GM12864 (cell line): ENCODE measurements at regions not wholly inside any gene's neighbourhood (a gene's known extent, or its start where the extent isn't known, plus 50 kb on each side); places are given as distances from the start of the nearest gene placed in this dataset.

Experiments used
- DNase-seq: peaks from one replicate; pipeline ENCODE4 v3.0.0-alpha.2; 2011; ENCODE audit warnings: low read depth
- H3K4me3 ChIP-seq: 2 replicates; pipeline ENCODE4 v1.5.1; 2011; ENCODE audit warnings: mild to moderate bottlenecking, low read depth, low read length, control low read depth
- TF ChIP-seq, protein P1 (sequence below): IDR thresholded peaks from 2 replicates; pipeline ENCODE4 v1.5.1; 2011; ENCODE audit warnings: low read depth, mild to moderate bottlenecking, moderate library complexity, low read length, control low read depth, inconsistent platforms; ENCODE audit errors: missing control alignments

DNA sequence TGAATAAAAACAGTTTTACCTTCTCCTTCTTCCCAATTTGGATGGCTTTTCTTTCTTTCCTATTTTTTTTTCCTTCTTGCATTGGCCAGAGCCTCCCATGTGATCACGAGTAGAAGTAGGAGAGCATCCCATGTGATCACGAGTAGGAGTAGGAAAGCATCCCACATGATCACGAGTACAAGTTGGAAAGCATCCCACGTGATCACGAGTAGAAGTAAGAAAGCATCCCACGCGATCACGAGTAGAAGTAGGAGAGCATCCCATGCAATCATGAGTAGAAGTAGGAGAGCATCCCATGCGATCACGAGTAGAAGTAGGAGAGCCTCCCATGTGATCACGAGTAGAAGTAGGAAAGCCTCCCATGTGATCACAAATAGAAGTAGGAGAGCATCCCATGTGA is 218.6 kb downstream of the DLL1 start:
- no peak overlapping the region for H3K4me3 ChIP-seq
- DNase-seq: no peak
- TF ChIP-seq, protein P1, sequence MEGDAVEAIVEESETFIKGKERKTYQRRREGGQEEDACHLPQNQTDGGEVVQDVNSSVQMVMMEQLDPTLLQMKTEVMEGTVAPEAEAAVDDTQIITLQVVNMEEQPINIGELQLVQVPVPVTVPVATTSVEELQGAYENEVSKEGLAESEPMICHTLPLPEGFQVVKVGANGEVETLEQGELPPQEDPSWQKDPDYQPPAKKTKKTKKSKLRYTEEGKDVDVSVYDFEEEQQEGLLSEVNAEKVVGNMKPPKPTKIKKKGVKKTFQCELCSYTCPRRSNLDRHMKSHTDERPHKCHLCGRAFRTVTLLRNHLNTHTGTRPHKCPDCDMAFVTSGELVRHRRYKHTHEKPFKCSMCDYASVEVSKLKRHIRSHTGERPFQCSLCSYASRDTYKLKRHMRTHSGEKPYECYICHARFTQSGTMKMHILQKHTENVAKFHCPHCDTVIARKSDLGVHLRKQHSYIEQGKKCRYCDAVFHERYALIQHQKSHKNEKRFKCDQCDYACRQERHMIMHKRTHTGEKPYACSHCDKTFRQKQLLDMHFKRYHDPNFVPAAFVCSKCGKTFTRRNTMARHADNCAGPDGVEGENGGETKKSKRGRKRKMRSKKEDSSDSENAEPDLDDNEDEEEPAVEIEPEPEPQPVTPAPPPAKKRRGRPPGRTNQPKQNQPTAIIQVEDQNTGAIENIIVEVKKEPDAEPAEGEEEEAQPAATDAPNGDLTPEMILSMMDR: no peak

DNA sequence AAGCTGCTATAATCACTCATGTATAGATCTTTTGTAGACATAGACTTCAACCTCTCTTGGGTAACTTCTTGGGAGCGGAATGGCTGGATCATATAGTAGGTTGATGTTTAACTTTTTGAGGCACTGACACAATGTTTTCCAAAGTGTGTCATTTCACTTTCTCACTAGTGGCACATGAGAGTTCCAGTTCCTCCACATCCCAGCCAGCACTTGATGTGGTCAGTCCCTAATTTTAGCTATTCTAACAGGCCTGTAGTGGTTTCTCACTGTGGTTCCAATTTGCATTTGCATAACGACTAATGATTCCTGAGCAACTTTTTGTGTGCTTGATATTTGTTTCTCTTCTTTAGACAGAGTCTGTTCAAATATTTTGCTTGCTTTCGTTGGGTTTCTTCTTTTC is 221.3 kb downstream of the DLL1 start:
- TF ChIP-seq, protein P1: no peak
- no peak overlapping the region for H3K4me3 ChIP-seq
- DNase-seq: no peak

DNA sequence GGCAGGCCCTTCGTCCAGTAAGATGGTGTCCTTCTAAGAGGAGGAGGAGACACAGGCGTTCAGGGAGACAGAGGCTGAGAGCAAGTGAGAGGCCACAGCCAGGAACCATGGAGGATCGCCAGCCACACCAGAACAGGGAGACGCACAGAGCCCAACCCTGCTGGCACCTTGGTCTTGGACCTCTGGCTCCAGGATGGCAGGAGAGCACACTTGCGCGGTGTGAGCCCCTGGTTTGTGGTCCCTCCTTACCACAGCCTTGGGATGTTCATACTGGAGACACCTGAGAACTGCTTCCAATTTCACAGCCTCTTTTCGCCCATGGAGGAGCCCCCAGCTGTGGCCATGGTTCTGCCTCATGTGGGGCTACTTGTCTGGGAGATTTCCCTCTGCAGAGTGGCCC is 222.4 kb downstream of the DLL1 start:
- DNase-seq: no peak
- TF ChIP-seq, protein P1: no peak
- H3K4me3 ChIP-seq: no peak overlapping the region

DNA sequence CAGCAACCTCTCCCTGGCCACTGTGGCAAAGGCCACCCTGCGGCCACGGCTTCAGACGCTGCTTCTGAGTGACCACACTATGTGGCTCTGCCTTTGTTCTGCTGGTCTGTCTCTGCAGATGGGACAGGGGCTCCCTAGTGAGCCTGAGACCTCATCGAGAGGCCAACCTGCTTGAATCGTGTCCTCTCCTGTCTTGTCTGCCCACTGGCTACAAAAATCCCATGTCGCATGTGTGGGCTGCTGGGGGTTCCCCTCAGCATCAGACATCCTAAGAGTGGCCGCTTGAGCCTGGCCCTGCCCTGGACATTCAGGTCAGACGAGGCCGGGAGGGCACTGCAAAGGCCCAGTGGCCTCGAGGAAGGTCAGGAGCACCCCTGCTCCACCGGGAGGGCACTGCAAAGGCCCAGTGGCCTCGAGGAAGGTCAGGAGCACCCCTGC is 222.9 kb downstream of the DLL1 start:
- H3K4me3 ChIP-seq: no peak overlapping the region
- no peak for DNase-seq
- TF ChIP-seq, protein P1: no peak

DNA sequence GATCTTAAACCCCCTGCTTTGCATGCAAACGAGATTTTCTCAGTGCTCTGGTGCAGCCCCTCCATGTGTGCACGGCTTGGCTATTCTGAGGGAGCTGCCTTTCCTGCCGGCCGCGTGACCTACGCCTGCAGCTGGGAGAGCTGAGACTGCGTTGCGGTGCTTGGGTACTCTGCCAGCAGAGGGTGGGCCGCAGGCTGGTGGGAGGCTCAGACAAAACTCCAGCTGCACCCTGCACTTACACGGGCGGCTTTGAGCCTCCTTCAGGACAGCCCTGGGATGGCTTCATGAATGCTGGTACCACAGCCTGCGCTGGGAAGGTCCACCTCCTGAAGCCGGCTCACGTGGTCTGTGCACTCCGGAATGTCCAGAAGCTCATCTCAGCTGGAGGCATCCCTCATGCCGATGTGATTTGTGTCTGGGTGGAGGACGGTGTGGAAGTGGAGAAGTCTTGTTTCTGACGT is 223.7 kb downstream of the DLL1 start:
- TF ChIP-seq, protein P1: no peak
- no peak for DNase-seq
- no peak overlapping the region for H3K4me3 ChIP-seq

DNA sequence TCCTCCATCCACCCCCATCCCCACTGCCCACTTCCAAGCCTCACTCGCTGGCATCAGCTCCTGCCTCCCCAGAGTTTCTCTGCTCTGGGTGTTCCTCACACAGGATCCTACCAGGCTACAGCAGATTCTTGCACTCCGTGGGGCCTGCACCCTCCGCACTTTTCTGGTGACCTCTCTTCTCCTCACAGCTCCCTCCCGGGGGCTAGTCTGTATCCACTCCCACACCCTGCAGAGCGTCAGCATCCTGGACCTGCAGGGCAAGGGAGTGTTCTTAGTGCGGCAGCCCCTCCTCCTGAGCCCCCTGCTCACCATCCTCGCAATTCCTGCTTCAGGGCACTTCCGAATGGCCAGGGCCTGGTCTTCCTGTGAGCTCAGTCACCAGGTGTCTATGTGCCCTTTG is 224.2 kb downstream of the DLL1 start:
- TF ChIP-seq, protein P1: no peak

DNA sequence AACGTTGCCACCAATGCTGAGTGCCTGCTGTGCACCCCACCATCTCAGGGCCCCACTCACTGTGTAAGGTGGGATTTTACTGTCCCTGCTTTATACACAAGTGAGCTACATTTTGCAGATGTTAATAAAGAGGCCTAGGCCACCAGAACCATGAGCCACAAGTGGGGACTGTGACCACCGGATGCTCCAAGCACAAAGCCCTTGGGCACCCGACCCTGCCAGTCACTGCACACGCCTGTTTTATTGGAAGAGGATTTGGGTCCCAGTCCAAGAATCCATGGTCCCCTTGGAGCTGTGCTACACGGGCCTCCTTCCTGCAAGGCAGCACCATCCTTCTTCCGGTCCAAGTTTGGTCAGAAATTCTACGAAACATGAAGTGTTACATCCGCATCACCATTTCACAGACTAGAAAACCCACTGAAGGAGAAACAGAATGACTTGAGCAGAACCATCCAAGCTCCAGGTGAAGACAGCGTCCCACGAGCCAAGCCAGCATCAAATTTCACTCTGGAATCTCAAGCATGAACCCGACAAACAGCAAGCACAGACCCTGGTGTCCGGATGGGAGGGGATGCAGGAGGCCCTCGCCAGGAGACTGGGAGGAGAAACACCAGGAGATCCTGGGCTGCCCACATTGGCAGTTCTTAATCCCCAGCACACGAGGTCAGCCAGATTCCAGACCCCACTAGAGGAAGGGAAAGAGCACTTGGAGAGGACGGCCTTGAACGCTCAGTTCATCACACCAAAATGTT is 226.9 kb downstream of the DLL1 start:
- no peak for DNase-seq
- H3K4me3 ChIP-seq: no peak overlapping the region
- TF ChIP-seq, protein P1: no peak

More for the DNA sequence above, 224.2 kb downstream of the DLL1 start:
- no peak overlapping the region for H3K4me3 ChIP-seq
- DNase-seq: no peak
